ENCODE measurements at regions not wholly inside any gene's neighbourhood (a gene's known extent, or its start where the extent isn't known, plus 50 kb on each side); places are given as distances from the start of the nearest gene placed in this dataset.

DNA sequence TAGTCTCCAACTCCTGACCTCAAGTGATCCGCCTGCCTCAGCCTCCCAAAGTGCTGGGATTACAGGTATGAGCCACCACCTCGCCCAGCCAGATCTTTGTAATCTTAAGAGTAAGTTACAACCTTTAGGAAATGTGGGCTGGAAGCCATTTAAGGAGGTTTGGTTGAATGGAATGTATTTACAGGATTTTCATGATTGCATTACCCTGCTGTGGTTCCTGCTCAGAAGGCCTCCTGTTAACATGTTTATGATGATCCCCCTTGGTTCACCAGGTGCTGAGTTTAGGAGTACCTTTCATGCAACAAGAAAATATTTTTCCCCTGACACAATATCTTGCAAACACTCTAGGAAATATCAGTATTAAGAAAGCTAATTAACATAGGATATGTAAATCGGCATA is 187.4 kb upstream of the SH3BP4 start:
- no peak for DNase-seq (ENCODE audit: low read depth)

DNA sequence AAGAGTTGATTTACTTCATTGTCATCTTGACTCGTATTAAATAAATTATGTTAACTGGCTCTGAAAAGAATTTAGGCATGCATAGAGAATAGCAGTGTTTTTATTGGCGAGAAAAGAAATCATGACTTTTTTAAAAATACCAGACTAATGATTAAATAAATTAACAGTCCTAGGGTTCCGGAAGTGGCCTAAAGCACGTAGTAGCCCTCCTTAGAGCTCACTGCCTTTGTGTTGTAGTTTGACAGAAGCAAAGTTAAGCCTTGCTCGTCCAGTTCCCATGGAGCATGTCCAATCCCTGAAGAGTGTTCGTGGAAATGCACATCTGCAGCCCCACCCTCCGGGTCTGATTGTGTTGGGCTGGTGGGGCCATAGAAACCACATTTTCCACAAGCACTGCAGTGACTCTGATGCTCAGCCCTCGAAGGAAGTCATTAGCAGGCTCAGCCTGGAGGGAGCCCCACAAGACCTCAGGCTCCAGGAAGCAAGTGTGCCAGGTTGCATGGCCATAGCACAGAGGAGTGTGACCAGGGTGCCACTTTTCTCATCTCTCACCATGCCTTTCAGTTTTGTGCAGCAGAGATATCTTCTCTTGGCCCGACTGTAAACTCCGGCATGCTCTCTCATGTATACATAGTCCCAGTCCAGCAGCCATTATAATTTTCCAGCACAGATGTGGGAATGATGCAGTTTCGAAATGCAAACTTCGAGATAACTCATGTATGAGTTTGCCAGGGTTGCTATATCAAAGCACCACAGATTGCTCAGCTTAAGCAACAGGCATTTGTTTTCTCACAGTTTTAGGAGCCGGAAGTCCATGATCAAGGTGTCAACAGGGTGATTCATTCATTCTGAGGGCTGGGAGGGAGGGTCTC is 188.6 kb upstream of the SH3BP4 start:
- DNase-seq (ENCODE audit: low read depth) = no peak

DNA sequence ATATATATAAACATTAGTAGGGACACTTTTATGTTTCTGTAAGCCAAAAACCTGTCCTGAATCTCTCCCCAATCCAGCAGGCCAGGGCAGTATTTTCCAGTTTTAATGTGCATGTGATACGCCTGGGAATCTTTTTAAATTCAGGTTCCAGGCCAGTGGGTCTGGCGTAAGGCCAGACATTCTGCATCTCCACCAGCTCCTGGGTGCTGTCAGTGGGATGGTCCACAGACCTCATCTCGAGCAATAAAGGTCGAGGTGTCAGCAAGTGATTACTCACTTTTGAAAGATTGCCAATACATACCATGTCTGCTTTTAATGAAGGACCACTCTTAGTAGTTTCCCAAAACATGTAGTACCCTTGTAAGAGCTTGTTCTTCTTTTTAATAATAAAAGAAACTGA is 189.9 kb upstream of the SH3BP4 start:
- no peak for DNase-seq (ENCODE audit: low read depth)

DNA sequence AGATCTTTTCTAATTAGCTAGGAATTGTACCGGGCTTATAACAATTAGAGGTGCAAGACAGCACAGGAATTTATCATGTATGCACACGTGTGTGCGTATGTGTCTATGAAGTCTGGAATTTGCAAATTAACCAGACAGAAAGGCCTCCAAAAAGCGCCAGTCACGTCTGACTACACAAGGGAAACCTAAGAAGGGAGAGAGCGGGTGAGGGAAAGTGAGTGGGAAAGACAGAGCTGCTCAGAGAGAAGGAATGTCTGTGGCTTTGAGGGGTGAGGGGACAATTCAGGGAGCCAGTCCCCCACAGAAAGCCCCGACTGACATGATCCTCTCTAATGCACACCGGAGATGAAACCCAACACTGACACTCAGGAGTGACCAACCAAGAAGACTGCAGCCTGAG is 197.7 kb upstream of the SH3BP4 start:
- no peak for DNase-seq (ENCODE audit: low read depth)

DNA sequence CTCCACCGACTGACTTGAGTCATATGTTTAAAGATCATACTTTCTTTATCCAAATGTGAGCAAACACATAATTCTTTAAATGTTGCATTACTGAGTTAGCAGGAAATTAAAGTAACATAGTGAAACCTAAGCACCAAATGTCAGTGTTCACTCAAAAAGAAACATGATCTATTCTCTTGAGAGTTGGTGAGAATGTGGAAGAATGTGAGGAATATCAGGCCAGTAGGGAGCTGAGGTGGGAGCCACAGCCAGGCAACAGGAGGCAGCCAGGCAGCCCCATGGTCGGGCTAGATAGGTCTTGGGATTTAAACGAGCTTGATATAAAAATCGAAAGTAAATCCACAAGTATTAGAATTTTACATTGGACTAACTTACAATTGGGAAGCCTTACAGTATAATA is 198.1 kb upstream of the SH3BP4 start:
- no peak for DNase-seq (ENCODE audit: low read depth)

DNA sequence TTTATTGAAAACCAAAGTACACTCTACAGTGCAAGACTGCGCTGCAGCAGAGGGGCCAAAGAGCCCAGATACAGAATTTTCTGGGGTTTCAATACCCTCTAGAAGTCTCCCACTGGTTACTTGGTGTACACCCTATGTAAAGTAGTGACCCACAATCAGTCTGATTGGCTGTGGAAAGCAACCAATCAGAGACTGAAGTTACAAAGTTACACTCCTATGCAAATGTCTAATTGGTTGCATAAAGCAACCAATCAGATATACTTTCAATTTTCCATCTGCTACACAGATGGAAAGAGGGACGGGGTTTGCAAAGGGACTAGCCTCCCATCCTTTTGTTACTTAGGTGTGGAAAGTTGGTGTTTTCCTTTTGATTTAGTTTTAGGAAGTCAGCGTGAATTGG is 198.9 kb upstream of the SH3BP4 start:
- no peak for DNase-seq (ENCODE audit: low read depth)

DNA sequence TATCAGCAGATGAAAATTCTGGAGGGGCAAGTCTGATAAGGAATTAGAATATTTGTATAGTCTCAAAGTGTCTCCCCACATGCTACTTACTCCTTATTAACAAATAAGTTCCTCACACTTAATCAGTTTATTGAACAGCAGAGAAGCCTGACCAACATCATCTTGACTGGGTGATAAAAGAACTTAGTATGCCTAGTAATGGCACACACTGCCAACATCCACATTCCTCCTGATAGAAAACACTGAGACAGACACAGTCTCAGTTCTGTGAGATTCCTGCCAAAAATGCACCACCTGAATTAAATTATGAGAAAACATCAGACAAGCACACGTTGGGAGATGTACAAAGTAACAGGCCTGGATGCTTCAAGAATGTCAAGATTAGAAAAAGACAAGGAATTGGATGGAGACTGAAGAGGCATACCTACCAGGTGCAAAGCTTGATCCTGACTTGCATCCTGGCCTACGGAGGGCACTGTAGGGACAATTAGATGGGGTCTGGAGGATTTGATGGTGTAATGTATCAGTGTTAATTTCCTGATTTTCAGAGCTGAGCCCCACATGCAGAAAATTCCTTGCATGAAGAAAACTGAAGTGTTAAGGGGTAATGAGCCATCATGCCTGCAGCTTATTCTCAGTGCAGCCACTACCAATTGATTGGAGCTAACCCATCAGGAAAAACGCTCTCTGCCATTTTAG is 200.4 kb upstream of the SH3BP4 start:
- no peak for DNase-seq (ENCODE audit: low read depth)

DNA sequence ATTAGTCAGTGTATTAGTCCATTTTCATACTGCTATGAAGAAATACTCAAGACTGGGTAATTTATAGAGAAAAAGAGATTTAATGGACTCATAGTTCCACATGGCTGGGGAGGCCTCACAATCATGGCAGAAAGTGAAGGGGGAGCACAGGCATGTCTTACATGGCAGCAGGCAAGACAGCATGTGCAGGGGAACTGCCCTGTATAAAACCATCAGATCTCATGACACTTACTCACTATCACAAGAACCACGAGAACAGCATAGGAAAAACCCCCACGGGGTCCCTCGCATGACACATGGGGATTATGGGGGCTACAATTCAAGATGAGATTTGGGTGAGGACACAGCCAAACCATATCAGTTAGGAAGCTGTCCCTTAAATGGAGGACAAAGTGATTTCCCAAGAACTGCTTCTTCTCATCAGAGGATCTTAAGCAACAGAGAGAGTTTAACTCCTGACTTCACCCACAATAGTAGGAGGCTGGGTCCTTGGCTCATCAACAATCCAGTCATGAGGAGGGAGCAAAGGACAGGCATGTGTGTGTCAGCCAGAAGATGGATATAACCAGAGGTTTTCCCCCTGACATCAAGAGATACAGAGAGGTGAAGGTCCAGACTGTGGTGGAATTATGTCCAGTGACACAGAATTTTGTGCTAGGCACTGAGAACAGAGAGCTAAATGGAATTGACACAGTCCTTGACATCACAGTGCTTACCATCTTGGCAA is 203.8 kb upstream of the SH3BP4 start:
- no peak for DNase-seq (ENCODE audit: low read depth)

DNA sequence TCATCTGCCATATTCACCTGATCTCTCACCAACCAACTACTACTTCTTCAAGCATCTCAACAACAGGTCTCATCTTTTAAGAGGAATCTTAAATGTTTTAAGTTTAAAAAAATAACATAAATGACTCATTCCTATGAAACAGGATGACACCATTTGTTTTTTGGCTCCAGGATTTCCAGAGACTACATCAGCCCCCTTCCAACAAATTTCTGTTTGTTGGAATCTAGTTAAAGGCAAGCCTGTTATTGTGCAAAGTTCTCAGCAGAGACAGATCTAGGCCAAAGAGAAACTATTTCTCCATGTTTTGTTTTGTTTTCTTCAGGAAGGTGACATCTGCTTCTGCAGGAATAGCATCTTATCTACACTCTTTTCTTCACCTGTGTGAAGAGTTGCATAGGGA is 204.8 kb upstream of the SH3BP4 start:
- DNase-seq (ENCODE audit: low read depth) = no peak

DNA sequence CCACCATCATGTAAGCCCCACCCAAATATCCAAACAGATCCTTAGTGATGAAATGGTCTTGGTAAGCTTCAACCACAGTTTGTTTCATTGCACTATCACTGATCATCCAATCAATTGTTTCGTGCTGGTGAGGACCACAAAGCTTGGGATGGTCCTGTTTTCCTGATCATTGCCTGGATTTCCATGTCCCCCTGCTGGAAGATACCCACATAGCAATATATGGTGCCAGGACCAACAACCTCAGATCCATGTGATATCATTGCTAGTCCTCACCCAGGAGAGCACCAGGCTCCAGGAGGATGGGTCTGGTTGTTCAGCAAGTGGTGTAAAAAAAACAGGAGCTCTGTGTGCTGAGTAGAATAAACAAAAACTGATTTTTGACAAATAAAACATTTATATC is 206.5 kb upstream of the SH3BP4 start:
- no peak for DNase-seq (ENCODE audit: low read depth)

DNA sequence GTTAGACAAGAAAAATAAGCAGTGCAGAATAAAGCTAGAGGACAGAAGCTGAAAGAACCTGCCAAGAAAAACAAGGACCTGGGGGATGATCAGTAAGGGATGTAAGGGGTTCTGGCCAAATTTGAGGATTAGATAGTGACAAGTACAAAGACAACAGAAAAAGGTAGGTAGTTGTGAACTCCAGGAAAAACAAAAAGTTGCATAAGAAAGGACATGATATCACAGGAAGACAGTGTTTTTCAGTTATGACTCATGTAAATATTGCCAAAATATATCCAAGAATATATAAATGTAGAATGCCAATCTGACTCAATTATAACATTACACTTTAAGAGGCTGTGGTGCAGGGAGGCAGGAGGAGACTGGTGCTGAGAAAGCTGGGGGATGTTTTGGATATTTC is 209.8 kb upstream of the SH3BP4 start:
- no peak for DNase-seq (ENCODE audit: low read depth)

DNA sequence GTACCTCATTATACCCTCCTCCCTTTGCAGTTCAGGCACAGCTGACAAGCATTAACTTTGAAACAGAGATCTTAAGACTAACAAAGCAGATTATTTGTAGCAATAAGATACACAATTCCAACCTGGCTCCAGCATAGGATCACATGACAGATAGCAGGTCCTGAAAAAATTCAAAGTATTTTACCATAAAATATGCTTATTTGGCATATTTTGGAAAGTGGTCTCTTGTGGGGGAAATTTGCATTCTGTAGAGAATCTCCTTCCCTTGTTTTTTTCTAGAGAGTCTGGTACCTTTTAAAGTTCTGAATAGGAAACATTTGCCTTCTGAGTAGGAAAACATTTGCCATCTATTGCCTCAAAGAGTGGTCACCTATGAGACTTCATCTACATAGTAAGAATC is 212.8 kb upstream of the SH3BP4 start:
- no peak for DNase-seq (ENCODE audit: low read depth)

DNA sequence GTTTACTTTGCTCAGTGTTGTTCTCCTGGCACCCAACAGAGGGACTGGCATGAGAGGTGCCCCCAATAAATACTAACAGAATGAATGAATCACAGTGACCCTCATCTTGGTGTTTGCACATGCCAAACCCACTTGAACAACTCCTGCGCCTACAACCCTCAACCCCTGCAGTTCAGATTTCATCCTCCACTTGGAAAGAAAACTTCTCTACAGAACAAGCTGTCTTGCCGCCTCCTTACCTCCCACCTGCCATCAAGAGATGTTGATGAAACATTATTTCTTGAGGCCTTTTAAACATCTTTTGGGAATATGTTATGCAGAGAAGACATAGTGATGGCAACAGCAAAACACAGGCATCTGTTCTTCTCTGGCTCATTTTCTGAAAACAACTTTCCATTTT is 216.0 kb upstream of the SH3BP4 start:
- DNase-seq (ENCODE audit: low read depth) = no peak

DNA sequence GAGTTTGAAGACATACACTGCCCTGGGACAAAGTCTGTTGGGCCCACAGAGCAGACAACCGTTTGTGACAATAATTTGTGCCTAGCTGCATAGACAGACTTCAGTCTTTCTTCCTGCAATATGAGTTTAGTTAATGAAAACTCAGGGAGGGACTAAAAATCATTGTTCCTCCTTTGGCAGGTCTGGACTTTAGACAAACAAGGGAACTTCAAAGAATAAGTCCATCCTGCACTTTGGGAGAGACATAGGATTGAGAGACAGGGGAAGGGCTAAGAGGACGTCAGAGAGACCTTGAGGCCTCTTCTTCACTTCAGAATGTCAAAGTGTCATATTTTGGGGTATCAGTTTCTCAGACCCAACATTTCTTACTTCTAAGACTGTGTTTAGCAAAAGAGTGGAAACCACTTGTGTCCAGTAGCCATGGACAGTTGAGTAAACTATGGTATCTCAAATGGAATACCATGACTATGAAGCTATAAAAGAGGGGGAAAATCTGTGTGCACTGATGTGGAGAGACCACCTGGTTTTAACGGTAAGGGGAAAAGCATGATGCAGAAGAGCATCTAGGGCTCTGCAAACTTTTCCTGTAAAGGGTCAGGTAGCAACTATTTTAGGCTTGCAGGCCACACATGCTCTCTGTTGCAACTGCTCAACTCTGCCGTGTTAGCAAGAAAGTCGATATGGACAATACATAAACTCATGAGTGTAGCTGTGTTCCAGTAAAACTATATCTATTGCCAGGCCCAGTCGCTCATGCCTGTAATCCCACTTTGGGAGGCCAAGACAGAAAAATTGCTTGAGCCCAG is 217.8 kb upstream of the SH3BP4 start:
- no peak for DNase-seq (ENCODE audit: low read depth)

DNA sequence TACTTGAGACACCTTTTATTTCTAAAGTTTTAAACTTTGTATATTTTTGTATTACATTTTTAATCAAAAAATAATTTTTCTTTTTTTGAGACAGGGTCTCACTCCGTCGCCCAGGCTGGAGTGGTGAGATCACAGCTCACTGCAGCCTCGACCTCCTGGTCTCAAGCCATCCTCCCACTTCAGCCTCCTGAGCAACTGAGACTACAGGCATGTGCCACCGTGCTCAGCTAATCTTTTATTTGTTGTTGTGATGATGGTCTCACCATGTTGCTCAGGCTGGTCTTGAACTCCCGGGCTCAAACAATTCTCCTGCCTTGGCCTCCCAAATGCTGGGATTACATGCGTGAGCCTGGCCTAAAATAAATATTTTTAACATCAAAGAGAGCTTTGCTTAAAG is 218.7 kb upstream of the SH3BP4 start:
- no peak for DNase-seq (ENCODE audit: low read depth)

DNA sequence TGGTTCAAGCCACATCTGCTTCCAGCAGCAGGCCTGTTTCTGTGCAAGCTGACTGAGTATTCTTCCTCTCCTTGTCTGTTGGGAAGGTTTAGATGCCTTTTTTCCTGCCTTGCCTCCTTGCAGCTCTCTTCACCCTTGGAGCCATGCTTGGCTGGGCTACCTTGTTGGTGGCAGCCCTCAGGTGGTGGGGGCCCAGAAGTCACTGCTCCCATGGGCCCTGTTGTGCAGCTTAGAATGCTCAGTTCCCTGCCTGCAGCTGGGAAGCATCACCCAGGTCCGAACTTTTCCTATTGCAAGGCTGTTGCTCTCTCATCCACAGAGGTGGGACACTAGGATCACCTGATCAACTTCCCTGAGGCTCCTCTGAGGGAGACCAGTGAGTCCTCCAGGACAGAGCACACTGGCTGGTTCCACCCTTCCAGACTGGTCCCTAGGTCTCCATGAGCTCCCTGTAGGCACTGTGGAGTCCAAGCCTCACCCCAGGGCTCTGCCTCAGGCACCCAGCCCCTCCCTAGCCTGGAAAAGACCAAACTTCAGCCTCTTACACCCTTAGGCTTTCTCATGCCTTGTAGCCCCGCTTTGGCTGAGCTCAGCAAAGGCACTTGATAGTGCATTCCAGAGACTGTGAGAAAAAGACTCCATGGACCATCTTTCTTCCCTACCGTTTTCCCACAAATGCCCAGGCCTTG is 219.3 kb upstream of the SH3BP4 start:
- no peak for DNase-seq (ENCODE audit: low read depth)

DNA sequence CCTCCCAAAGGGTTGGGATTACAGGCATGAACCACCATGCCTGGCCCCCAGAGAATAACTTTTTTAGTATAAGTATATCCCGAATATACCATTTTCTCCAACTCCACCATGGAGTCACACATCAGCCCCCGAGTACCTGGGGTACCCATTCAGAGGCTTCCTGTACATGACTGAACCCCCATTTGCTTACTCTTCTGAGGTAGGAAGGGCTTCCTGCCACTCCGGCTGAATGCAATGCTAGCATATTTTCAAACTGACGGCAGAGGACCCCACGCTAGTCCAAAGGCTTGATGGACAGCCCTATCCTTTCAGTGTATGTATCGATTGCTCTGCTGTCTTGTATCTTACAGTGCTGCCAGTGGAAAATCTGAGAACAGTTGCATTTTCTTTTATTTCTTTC is 220.6 kb upstream of the SH3BP4 start:
- no peak for DNase-seq (ENCODE audit: low read depth)

DNA sequence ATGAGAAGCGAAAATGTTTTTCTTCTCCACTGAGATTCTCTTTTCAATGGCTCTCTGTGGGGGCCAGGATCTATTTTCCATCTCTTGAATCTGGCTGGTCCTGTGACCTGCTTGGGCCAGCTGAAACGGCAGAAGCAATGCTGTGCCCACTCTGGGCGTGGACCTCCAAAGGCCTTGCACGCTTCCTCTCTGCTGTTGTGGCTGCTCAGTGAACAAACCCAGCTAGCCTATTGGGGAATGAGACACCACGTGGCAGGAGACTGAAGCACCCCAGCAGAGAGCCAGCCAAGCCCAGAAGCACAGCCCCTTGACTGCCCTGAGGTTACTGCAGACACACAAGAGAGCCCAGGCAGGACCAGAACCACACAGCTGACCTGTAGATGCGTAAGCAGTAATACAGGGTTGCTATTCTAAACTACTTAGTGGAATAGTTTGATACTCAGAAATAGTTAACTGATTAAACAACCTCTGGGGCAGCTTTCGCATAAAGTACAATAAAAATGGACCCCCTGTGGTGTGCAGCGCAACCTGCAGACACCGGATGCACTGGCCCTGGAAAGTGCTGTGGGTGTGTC is 221.7 kb upstream of the SH3BP4 start:
- DNase-seq (ENCODE audit: low read depth) = no peak

DNA sequence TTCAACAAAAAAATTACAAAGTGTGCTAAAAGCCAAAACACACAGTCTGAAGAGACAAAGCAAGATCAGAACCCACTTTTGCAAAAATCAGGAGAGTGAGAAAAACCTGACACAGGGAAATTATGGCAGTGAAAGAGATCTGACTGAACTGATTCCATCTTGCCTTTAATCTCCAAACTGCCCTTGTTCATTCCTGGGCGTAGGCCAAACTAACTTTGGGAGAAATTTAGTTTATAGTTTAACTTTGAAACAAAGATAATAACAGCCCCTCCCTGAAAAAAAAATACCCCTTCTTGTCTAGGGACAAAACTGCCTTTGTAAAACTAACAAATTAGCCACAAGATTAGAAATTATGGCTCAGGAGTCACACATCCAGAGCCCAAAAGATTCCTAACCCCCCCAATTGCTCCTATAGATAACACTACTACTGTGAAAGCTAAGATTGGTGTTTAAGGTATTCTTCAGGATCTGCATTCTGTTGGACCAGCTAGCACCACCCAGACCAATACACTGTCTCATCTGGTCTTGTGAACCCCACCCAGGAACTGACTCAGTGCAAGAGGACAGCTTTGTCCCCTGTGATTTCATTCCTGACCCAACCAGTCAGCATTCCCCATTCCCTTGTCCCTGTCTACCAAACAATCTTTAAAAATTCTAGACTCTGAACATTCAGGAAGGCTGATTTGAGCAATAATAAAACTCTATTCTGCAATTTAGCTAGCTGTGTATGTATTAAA is 226.1 kb upstream of the SH3BP4 start:
- no peak for DNase-seq (ENCODE audit: low read depth)

DNA sequence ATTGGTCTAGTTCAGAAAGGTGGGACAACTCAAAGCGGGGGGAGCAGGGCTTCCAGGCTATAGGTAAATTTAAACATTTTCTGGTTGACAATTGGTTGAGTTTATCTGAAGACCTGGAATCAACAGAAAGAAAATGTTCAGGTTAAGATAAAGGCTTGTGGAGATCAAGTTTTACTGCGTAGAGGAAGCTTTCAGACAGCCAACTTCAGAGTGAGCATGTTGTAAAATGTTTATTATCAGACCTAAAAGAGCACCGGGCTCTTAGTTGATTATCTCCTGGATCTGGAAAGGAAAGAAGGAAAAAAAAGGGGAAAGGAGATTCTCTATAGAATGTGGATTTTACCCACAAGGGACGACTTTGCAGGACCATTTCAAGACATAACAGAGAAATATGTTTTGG is 227.0 kb upstream of the SH3BP4 start:
- DNase-seq (ENCODE audit: low read depth) = no peak

DNA sequence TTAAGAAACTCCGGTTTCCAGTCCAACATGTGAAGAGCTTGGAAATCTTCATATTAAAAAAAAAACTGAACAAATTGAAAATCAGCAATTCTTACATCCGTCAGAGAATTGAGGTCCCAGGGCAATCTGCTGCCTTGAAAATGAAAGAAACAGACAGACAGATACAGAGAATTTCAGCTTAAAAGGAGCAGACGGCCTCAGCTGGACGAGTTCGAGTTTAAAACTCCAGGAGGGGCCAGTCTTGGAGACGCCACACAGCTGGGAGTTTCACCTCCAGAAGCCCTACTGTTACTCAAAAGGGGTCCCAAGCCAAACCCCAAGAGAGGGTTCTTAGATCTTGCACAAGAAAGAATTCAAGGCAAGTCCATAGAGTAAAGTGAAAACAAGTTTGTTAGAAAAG is 226.5 kb upstream of the ARL4C start:
- DNase-seq (ENCODE audit: low read depth) = no peak
